ENCODE measurements at regions not wholly inside any gene's neighbourhood (a gene's known extent, or its start where the extent isn't known, plus 50 kb on each side); places are given as distances from the start of the nearest gene placed in this dataset.

DNA sequence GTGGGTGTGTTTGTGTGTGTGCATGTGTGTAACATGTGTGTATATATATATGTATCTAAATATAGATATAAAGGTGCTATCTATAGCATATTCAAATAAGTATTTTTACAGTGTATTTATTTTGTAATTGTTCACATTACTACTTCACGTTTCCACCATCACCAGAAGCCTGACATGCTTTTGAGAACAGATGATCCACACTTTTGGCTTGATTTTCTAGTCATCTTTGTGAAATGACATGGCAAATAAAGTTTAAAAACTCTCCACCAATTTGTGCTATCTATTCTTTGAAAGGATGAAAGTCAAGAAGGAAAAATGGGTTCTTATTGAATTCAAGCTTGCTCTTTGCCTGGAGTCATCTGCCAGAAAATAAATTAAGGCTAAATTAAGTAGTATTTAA is 294.0 kb upstream of the AKR1E2 start:
- no peak overlapping the region for H3K4me3 Mint-ChIP-seq (ENCODE audit: unreplicated experiment)

DNA sequence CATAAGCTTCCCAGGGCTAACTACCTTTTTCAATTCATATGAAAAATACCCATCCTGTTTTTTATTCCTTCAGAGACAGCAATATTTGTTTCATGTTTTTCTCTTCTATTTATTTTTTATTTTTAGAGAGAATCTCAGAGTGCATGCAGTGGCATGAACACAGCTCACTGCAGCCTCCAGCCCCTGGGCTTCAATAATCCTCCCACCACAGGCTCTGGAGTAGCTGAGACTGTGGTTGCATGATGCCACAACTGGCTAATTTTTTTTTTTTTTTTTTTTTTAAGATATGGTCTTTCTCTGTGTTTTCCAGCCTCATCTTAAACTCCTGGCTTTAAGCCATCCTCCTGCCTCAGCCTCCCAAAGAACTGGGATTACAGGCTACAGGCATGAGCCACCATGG is 296.7 kb upstream of the AKR1E2 start:
- Mint-ChIP-seq H3K4me3 (ENCODE audit: unreplicated experiment) (no peak overlapping the region), H3K27ac (ENCODE audit: unreplicated experiment) (no peak overlapping the region), H3K36me3 (ENCODE audit: unreplicated experiment) (no peaks in the 10 kb centered on the region), H3K4me1 (ENCODE audit: unreplicated experiment) (peaks cover 13% of the 10 kb centered on the region), H3K27me3 (ENCODE audit: unreplicated experiment) (no peaks in the 10 kb centered on the region), H3K9me3 (ENCODE audit: unreplicated experiment) (no peaks in the 10 kb centered on the region)
- no peak for DNase-seq (ENCODE audit: extremely low spot score, unreplicated experiment)
- TF ChIP-seq, protein P1, sequence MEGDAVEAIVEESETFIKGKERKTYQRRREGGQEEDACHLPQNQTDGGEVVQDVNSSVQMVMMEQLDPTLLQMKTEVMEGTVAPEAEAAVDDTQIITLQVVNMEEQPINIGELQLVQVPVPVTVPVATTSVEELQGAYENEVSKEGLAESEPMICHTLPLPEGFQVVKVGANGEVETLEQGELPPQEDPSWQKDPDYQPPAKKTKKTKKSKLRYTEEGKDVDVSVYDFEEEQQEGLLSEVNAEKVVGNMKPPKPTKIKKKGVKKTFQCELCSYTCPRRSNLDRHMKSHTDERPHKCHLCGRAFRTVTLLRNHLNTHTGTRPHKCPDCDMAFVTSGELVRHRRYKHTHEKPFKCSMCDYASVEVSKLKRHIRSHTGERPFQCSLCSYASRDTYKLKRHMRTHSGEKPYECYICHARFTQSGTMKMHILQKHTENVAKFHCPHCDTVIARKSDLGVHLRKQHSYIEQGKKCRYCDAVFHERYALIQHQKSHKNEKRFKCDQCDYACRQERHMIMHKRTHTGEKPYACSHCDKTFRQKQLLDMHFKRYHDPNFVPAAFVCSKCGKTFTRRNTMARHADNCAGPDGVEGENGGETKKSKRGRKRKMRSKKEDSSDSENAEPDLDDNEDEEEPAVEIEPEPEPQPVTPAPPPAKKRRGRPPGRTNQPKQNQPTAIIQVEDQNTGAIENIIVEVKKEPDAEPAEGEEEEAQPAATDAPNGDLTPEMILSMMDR (IDR thresholded peaks at IDR 0.05): no peak

More for the DNA sequence above, 294.0 kb upstream of the AKR1E2 start:
- Mint-ChIP-seq H3K36me3 (ENCODE audit: unreplicated experiment) (no peaks in the 10 kb centered on the region), H3K9me3 (ENCODE audit: unreplicated experiment) (peaks cover 7% of the 10 kb centered on the region), H3K27ac (ENCODE audit: unreplicated experiment) (no peak overlapping the region), H3K27me3 (ENCODE audit: unreplicated experiment) (no peaks in the 10 kb centered on the region), H3K4me1 (ENCODE audit: unreplicated experiment) (peaks cover 13% of the 10 kb centered on the region)
- no peak for DNase-seq (ENCODE audit: extremely low spot score, unreplicated experiment)
- TF ChIP-seq, protein P1 (IDR thresholded peaks at IDR 0.05): no peak

DNA sequence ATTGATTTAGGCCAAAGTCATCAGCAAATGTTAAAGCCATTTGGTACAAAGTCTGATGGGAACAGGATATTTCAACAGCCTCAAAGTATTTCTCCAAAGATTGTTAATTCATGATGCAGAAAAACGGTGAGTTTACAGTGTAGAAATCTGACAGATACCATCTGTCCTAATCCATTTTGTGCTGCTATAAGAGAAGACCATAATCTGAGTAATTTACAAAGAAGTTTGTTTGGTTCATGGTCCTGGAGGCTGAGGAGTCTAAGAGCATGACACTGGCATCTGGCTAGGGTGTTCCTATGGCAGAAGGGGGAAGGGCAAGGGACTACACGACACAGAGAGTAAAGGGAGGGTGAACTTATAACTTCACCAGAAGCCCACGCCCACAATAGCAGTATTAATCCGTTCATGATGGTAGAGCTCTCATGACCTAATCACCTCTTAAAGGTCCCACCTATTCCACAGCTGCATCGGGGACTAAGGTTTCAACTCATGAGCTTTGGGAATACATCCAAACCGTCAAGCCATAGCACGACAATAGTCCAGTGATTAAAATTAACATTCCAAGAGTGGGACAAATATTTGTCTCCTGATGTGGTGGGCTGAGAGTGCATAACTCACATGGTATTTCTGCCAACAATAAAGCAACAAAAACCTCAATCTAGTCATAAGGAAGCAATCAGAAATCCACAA is 298.6 kb upstream of the AKR1E2 start:
- no peaks in the 10 kb centered on the region for H3K27me3 Mint-ChIP-seq (ENCODE audit: unreplicated experiment)
- H3K9me3 Mint-ChIP-seq (ENCODE audit: unreplicated experiment): no peaks in the 10 kb centered on the region
- no peak for DNase-seq (ENCODE audit: extremely low spot score, unreplicated experiment)
- no peaks in the 10 kb centered on the region for H3K36me3 Mint-ChIP-seq (ENCODE audit: unreplicated experiment)
- peaks cover 10% of the 10 kb centered on the region for H3K4me1 Mint-ChIP-seq (ENCODE audit: unreplicated experiment)
- H3K27ac Mint-ChIP-seq (ENCODE audit: unreplicated experiment): peak overlapping the region; percentile 29
- TF ChIP-seq, protein P1 (IDR thresholded peaks at IDR 0.05): no peak
- H3K4me3 Mint-ChIP-seq (ENCODE audit: unreplicated experiment): no peak overlapping the region

DNA sequence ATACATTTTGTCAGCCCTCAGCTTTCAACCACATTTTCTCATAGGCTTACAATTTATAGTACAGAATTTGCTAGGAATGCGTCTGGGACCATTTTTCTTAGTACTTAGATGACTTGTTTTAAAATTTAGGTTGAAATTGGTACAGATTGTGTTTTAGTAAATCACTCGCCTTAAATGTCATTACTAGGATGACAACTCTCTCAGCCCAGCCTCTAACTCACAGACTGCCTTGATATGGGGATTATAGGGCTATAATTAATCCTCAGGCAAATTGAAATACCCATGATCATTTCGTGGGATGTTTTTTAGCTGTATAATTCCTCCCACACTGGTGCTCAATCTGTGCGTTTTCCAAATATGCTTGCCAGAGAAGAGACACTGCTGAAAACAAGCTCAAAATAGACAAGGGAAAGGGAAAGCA is 299.7 kb upstream of the AKR1E2 start:
- H3K4me3 Mint-ChIP-seq (ENCODE audit: unreplicated experiment): no peak overlapping the region
- peaks cover 7% of the 10 kb centered on the region for H3K4me1 Mint-ChIP-seq (ENCODE audit: unreplicated experiment)
- no peak overlapping the region for H3K27ac Mint-ChIP-seq (ENCODE audit: unreplicated experiment)
- TF ChIP-seq, protein P1 (IDR thresholded peaks at IDR 0.05): no peak
- no peak for DNase-seq (ENCODE audit: extremely low spot score, unreplicated experiment)
- no peaks in the 10 kb centered on the region for H3K36me3 Mint-ChIP-seq (ENCODE audit: unreplicated experiment)
- no peaks in the 10 kb centered on the region for H3K9me3 Mint-ChIP-seq (ENCODE audit: unreplicated experiment)
- H3K27me3 Mint-ChIP-seq (ENCODE audit: unreplicated experiment): no peaks in the 10 kb centered on the region

DNA sequence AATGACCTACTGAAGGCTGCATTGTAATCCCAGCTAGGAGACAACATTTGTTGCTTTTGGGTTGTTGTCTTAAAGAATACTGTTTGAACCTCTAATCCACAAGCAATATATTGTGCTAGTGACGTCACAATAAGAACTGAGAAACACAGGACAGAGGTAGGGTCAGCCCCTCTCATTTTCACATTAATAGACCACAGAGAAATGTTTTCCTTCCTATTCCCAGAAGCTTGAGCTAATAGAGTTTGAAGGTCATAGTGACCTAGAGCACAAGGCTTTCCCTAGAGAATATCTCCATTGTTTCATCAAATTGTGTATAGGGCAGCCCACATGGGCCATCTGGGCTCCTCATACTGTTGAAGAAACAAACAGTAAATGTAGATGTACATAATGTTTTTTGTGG is 300.9 kb upstream of the AKR1E2 start:
- TF ChIP-seq, protein P1 (IDR thresholded peaks at IDR 0.05): no peak
- no peaks in the 10 kb centered on the region for H3K9me3 Mint-ChIP-seq (ENCODE audit: unreplicated experiment)
- no peak overlapping the region for H3K27ac Mint-ChIP-seq (ENCODE audit: unreplicated experiment)
- no peaks in the 10 kb centered on the region for H3K36me3 Mint-ChIP-seq (ENCODE audit: unreplicated experiment)
- H3K27me3 Mint-ChIP-seq (ENCODE audit: unreplicated experiment): no peaks in the 10 kb centered on the region
- H3K4me1 Mint-ChIP-seq (ENCODE audit: unreplicated experiment): peaks cover 10% of the 10 kb centered on the region
- DNase-seq (ENCODE audit: extremely low spot score, unreplicated experiment): no peak
- no peak overlapping the region for H3K4me3 Mint-ChIP-seq (ENCODE audit: unreplicated experiment)

Measured in osteocyte (in vitro differentiated cells).